ENCODE measurements at regions not wholly inside any gene's neighbourhood (a gene's known extent, or its start where the extent isn't known, plus 50 kb on each side); places are given as distances from the start of the nearest gene placed in this dataset.

GRCh38 chr2:153221087-153221486, 257.5 kb downstream of the RPRM start:
- TF ChIP-seq POLR2AphosphoS5 (IDR thresholded peaks at IDR 0.05): no peak
- no peak for TF ChIP-seq CTCF (IDR thresholded peaks at IDR 0.05)
- no peak for TF ChIP-seq POLR2A (IDR thresholded peaks at IDR 0.05; ENCODE audit: low read depth)
- TF ChIP-seq EP300 (IDR thresholded peaks at IDR 0.05): no peak
